HL-60 (cell line): ENCODE measurements at regions not wholly inside any gene's neighbourhood (a gene's known extent, or its start where the extent isn't known, plus 50 kb on each side); places are given as distances from the start of the nearest gene placed in this dataset.

Experiments used
- DNase-seq, 2 experiments: peaks; one replicate each; pipeline ENCODE4 v3.0.0-alpha.2; 2010 to 2020; ENCODE audit warnings: low read depth in 1 of 2, low spot score in 1 of 2
- H3K27ac ChIP-seq: fragments of 250-450 bp; sonication (Bioruptor Pico); replicated peaks from 2 replicates; pipeline ENCODE4 v1.5.1; 2020; ENCODE audit warnings: mild to moderate bottlenecking, moderate library complexity
- H3K27me3 ChIP-seq: fragments of 250-450 bp; sonication (Bioruptor Pico); 2 replicates; pipeline ENCODE4 v1.5.1; 2021; ENCODE audit warnings: mild to moderate bottlenecking, moderate library complexity; ENCODE audit not compliant: insufficient read depth, poor library complexity, severe bottlenecking
- H3K4me3 ChIP-seq: replicated peaks from 2 replicates; pipeline ENCODE4 v1.5.1; 2011; ENCODE audit warnings: mild to moderate bottlenecking, control low read depth, low read length; ENCODE audit not compliant: insufficient read depth
- GABPA ChIP-seq: IDR thresholded peaks from 2 replicates; pipeline ENCODE4 v1.6.1; 2012; ENCODE audit warnings: low read depth
- POLR2AphosphoS5 ChIP-seq: IDR thresholded peaks from 2 replicates; pipeline ENCODE4 v1.6.1; 2012; ENCODE audit warnings: low read depth
- SPI1 ChIP-seq: IDR thresholded peaks from 2 replicates; pipeline ENCODE4 v1.6.1; 2012; ENCODE audit warnings: low read depth, mild to moderate bottlenecking, borderline replicate concordance
- TF ChIP-seq, protein P1 (sequence below): IDR thresholded peaks from 2 replicates; pipeline ENCODE4 v1.6.1; 2012; ENCODE audit warnings: low read depth; ENCODE audit not compliant: insufficient replicate concordance
- TF ChIP-seq, protein P2 (sequence below): IDR thresholded peaks from one replicate; pipeline ENCODE4 v1.5.1; 2011; ENCODE audit warnings: low read length, control low read depth, inconsistent platforms; ENCODE audit not compliant: insufficient read depth

- no peak overlapping the region for H3K4me3 ChIP-seq
- H3K27me3 ChIP-seq = no peaks in the 10 kb centered on the region
- no peak for DNase-seq
- H3K27ac ChIP-seq = no peak overlapping the region
- TF ChIP-seq POLR2AphosphoS5 (no peak), GABPA (no peak), SPI1 (no peak)
- TF ChIP-seq, protein P1, sequence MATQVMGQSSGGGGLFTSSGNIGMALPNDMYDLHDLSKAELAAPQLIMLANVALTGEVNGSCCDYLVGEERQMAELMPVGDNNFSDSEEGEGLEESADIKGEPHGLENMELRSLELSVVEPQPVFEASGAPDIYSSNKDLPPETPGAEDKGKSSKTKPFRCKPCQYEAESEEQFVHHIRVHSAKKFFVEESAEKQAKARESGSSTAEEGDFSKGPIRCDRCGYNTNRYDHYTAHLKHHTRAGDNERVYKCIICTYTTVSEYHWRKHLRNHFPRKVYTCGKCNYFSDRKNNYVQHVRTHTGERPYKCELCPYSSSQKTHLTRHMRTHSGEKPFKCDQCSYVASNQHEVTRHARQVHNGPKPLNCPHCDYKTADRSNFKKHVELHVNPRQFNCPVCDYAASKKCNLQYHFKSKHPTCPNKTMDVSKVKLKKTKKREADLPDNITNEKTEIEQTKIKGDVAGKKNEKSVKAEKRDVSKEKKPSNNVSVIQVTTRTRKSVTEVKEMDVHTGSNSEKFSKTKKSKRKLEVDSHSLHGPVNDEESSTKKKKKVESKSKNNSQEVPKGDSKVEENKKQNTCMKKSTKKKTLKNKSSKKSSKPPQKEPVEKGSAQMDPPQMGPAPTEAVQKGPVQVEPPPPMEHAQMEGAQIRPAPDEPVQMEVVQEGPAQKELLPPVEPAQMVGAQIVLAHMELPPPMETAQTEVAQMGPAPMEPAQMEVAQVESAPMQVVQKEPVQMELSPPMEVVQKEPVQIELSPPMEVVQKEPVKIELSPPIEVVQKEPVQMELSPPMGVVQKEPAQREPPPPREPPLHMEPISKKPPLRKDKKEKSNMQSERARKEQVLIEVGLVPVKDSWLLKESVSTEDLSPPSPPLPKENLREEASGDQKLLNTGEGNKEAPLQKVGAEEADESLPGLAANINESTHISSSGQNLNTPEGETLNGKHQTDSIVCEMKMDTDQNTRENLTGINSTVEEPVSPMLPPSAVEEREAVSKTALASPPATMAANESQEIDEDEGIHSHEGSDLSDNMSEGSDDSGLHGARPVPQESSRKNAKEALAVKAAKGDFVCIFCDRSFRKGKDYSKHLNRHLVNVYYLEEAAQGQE = no peak
- TF ChIP-seq, protein P2, sequence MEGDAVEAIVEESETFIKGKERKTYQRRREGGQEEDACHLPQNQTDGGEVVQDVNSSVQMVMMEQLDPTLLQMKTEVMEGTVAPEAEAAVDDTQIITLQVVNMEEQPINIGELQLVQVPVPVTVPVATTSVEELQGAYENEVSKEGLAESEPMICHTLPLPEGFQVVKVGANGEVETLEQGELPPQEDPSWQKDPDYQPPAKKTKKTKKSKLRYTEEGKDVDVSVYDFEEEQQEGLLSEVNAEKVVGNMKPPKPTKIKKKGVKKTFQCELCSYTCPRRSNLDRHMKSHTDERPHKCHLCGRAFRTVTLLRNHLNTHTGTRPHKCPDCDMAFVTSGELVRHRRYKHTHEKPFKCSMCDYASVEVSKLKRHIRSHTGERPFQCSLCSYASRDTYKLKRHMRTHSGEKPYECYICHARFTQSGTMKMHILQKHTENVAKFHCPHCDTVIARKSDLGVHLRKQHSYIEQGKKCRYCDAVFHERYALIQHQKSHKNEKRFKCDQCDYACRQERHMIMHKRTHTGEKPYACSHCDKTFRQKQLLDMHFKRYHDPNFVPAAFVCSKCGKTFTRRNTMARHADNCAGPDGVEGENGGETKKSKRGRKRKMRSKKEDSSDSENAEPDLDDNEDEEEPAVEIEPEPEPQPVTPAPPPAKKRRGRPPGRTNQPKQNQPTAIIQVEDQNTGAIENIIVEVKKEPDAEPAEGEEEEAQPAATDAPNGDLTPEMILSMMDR = no peak
Measured at GRCh38 chr4:73676136-73676535, 55.9 kb upstream of the RASSF6 start.

GRCh38 chr4:73676861-73677323 is 56.7 kb upstream of the RASSF6 start:
- DNase-seq = no peak
- Histone ChIP-seq H3K27me3 (no peaks in the 10 kb centered on the region), H3K4me3 (no peak overlapping the region), H3K27ac (no peak overlapping the region)
- TF ChIP-seq POLR2AphosphoS5 (no peak), GABPA (no peak), SPI1 (no peak)
- TF ChIP-seq, protein P1 = no peak
- TF ChIP-seq, protein P2 = no peak

GRCh38 chr4:73679836-73680235 is 59.6 kb upstream of the RASSF6 start:
- H3K4me3 ChIP-seq = no peak overlapping the region
- DNase-seq = no peak
- H3K27ac ChIP-seq = no peak overlapping the region
- TF ChIP-seq, protein P2 = no peak
- TF ChIP-seq SPI1 = no peak
- TF ChIP-seq GABPA = no peak
- TF ChIP-seq POLR2AphosphoS5 = no peak
- TF ChIP-seq, protein P1 = no peak
- no peaks in the 10 kb centered on the region for H3K27me3 ChIP-seq
